ENCODE measurements at regions not wholly inside any gene's neighbourhood (a gene's known extent, or its start where the extent isn't known, plus 50 kb on each side); places are given as distances from the start of the nearest gene placed in this dataset.

GRCh38 chr4:96103086-96103485 is 263.2 kb downstream of the PDHA2 start:
- no peak overlapping the region for H3K9ac ChIP-seq (ENCODE audit: low read length)
- H3K36me3 ChIP-seq (replicated peaks in 1 of 2; ENCODE audit: control extremely low read depth in 1 of 2, control insufficient read depth in 1 of 2, extremely low read depth in 1 of 2, insufficient read depth in 2 of 2, low read length in 1 of 2): no peaks in the 10 kb centered on the region
- peaks cover 7% of the 10 kb centered on the region for H3K9me3 Mint-ChIP-seq (ENCODE audit: insufficient read depth)
- intact Hi-C loops (cut with micrococcal nuclease): no loop called here
- no peaks in the 10 kb centered on the region for H4K20me1 ChIP-seq (ENCODE audit: control insufficient read depth, insufficient read depth, low read length, poor library complexity, severe bottlenecking)
- ChIA-PET POLR2A (no interaction called here), CTCF (no interaction called here)
- WGBS (ENCODE audit: insufficient coverage): no CpG with 5 or more reads among the region's 5 CpGs
- no peaks in the 10 kb centered on the region for H3K27me3 Mint-ChIP-seq
- no peak for DNase-seq
- no peak overlapping the region for H2AFZ ChIP-seq (ENCODE audit: insufficient read depth, low read depth, low read length, poor library complexity, severe bottlenecking)
- H3K4me1 ChIP-seq (ENCODE audit: control insufficient read depth in 2 of 2, insufficient read depth in 2 of 2, low read length in 2 of 2): no peaks in the 10 kb centered on the region
- H3K4me2 ChIP-seq (replicated peaks; ENCODE audit: low read depth, low read length, poor library complexity, severe bottlenecking): no peak overlapping the region
- no peak for TF ChIP-seq EZH2 (IDR thresholded peaks at IDR 0.05; ENCODE audit: borderline replicate concordance, insufficient read depth, low read depth, low read length, poor library complexity, severe bottlenecking)
- no peak for TF ChIP-seq CTCF (IDR thresholded peaks at IDR 0.05)
- H3K27me3 ChIP-seq (replicated peaks in 1 of 4; ENCODE audit: control extremely low read depth in 1 of 4, control insufficient read depth in 3 of 4, insufficient read depth in 4 of 4, low read length in 3 of 4): no peaks in the 10 kb centered on the region
- no peak for ATAC-seq (ENCODE audit: low read depth)
- no peak overlapping the region for H3K4me3 ChIP-seq (ENCODE audit: control extremely low read depth in 1 of 5, extremely low read depth in 1 of 5, insufficient read depth in 1 of 5, low read depth in 2 of 5, low read length in 4 of 5)
- H3K79me2 ChIP-seq (ENCODE audit: control insufficient read depth, insufficient read depth, low read length): no peaks in the 10 kb centered on the region
- no peak overlapping the region for H3K27ac Mint-ChIP-seq
- no peak overlapping the region for H3K4me3 Mint-ChIP-seq
- H3K27ac ChIP-seq (ENCODE audit: low read length in 2 of 2): no peak overlapping the region
- no peaks in the 10 kb centered on the region for H3K4me1 Mint-ChIP-seq
- peaks cover 0 to 1% (median 0%) of the 10 kb centered on the region in 3 donors for H3K9me3 ChIP-seq (ENCODE audit: control extremely low read depth in 1 of 3, control insufficient read depth in 2 of 3, insufficient read depth in 1 of 3, low read length in 2 of 3)

- no peak overlapping the region for H3K27ac Mint-ChIP-seq
- H3K79me2 ChIP-seq (ENCODE audit: control insufficient read depth, insufficient read depth, low read length): no peaks in the 10 kb centered on the region
- ChIA-PET CTCF (interaction anchor here (0.5 kb wide), 1 partner anchor 10 kb away, joined by 3 read pairs; no protein-coding TSS in a partner anchor), POLR2A (no interaction called here)
- H3K9ac ChIP-seq (ENCODE audit: low read length): no peak overlapping the region
- H3K9me3 ChIP-seq (ENCODE audit: control extremely low read depth in 1 of 3, control insufficient read depth in 2 of 3, insufficient read depth in 1 of 3, low read length in 2 of 3): peaks cover 0 to 1% (median 0%) of the 10 kb centered on the region in 3 donors
- ATAC-seq (ENCODE audit: low read depth) (no peak), DNase-seq (no peak)
- H3K27me3 Mint-ChIP-seq: no peaks in the 10 kb centered on the region
- no peaks in the 10 kb centered on the region for H3K27me3 ChIP-seq (replicated peaks in 1 of 4; ENCODE audit: control extremely low read depth in 1 of 4, control insufficient read depth in 3 of 4, insufficient read depth in 4 of 4, low read length in 3 of 4)
- H3K4me3 Mint-ChIP-seq: no peak overlapping the region
- no peak overlapping the region for H3K4me2 ChIP-seq (replicated peaks; ENCODE audit: low read depth, low read length, poor library complexity, severe bottlenecking)
- H3K4me1 ChIP-seq (ENCODE audit: control insufficient read depth in 2 of 2, insufficient read depth in 2 of 2, low read length in 2 of 2): no peaks in the 10 kb centered on the region
- H3K4me3 ChIP-seq (ENCODE audit: control extremely low read depth in 1 of 5, extremely low read depth in 1 of 5, insufficient read depth in 1 of 5, low read depth in 2 of 5, low read length in 4 of 5): no peak overlapping the region
- no peaks in the 10 kb centered on the region for H4K20me1 ChIP-seq (ENCODE audit: control insufficient read depth, insufficient read depth, low read length, poor library complexity, severe bottlenecking)
- H3K4me1 Mint-ChIP-seq: no peaks in the 10 kb centered on the region
- WGBS (ENCODE audit: insufficient coverage): no CpG with 5 or more reads among the region's 1 CpG
- no peak overlapping the region for H2AFZ ChIP-seq (ENCODE audit: insufficient read depth, low read depth, low read length, poor library complexity, severe bottlenecking)
- no peaks in the 10 kb centered on the region for H3K36me3 ChIP-seq (replicated peaks in 1 of 2; ENCODE audit: control extremely low read depth in 1 of 2, control insufficient read depth in 1 of 2, extremely low read depth in 1 of 2, insufficient read depth in 2 of 2, low read length in 1 of 2)
- TF ChIP-seq CTCF (IDR thresholded peaks at IDR 0.05) (no peak), EZH2 (IDR thresholded peaks at IDR 0.05; ENCODE audit: borderline replicate concordance, insufficient read depth, low read depth, low read length, poor library complexity, severe bottlenecking) (no peak)
- intact Hi-C loops (cut with micrococcal nuclease): no loop called here
- no peak overlapping the region for H3K27ac ChIP-seq (ENCODE audit: low read length in 2 of 2)
- H3K9me3 Mint-ChIP-seq (ENCODE audit: insufficient read depth): peaks cover 5% of the 10 kb centered on the region
Observed at GRCh38 chr4:96108146-96108545, 268.3 kb downstream of the PDHA2 start.
